ENCODE measurements at regions not wholly inside any gene's neighbourhood (a gene's known extent, or its start where the extent isn't known, plus 50 kb on each side); places are given as distances from the start of the nearest gene placed in this dataset.

- no peaks in the 10 kb centered on the region for H4K20me1 ChIP-seq (ENCODE audit: insufficient read depth)
These were observed 205.3 kb upstream of the GEMIN8 start for GRCh38 chrX:14235004-14235403.

GRCh38 chrX:14232688-14233087, 203.0 kb upstream of the GEMIN8 start:
- H3K4me3 ChIP-seq (ENCODE audit: low read length), result no peak overlapping the region
- H3K9me2 ChIP-seq (ENCODE audit: insufficient read depth, low read length), result no peaks in the 10 kb centered on the region
- H3K9me3 ChIP-seq (ENCODE audit: low read length), result no peaks in the 10 kb centered on the region
- no peaks in the 10 kb centered on the region for H4K20me1 ChIP-seq (ENCODE audit: insufficient read depth)
- no peak overlapping the region for H3K27ac ChIP-seq (ENCODE audit: low read length)
- no peaks in the 10 kb centered on the region for H3F3A ChIP-seq (ENCODE audit: insufficient read depth, low read length, poor library complexity, severe bottlenecking)
- H3K79me2 ChIP-seq (replicated peaks; ENCODE audit: insufficient read depth, low read length), result no peaks in the 10 kb centered on the region
- H3K36me3 ChIP-seq (ENCODE audit: insufficient read depth, low read length), result no peaks in the 10 kb centered on the region
- H3K9ac ChIP-seq (ENCODE audit: low read length), result no peak overlapping the region
- H3K4me2 ChIP-seq (ENCODE audit: low read length), result no peak overlapping the region
- no peak for TF ChIP-seq CTCF (IDR thresholded peaks at IDR 0.05; ENCODE audit: poor library complexity, severe bottlenecking)
- no peak overlapping the region for H2AFZ ChIP-seq (ENCODE audit: low read depth, low read length)
- no peaks in the 10 kb centered on the region for H3K27me3 ChIP-seq (ENCODE audit: insufficient read depth, low read depth, low read length)

More at GRCh38 chrX:14235004-14235403, 205.3 kb upstream of the GEMIN8 start:
- no peak overlapping the region for H3K27ac ChIP-seq (ENCODE audit: low read length)
- H3K9me3 ChIP-seq (ENCODE audit: low read length), result no peaks in the 10 kb centered on the region
- H3K27me3 ChIP-seq (ENCODE audit: insufficient read depth, low read depth, low read length), result no peaks in the 10 kb centered on the region
- H2AFZ ChIP-seq (ENCODE audit: low read depth, low read length), result no peak overlapping the region
- H3K9me2 ChIP-seq (ENCODE audit: insufficient read depth, low read length), result no peaks in the 10 kb centered on the region
- no peaks in the 10 kb centered on the region for H3F3A ChIP-seq (ENCODE audit: insufficient read depth, low read length, poor library complexity, severe bottlenecking)
- H3K79me2 ChIP-seq (replicated peaks; ENCODE audit: insufficient read depth, low read length), result no peaks in the 10 kb centered on the region
- no peak overlapping the region for H3K4me3 ChIP-seq (ENCODE audit: low read length)
- H3K36me3 ChIP-seq (ENCODE audit: insufficient read depth, low read length), result no peaks in the 10 kb centered on the region
- no peak overlapping the region for H3K9ac ChIP-seq (ENCODE audit: low read length)
- no peak overlapping the region for H3K4me2 ChIP-seq (ENCODE audit: low read length)
- TF ChIP-seq RAD21 (conservative IDR thresholded peaks at IDR 0.05) (no peak), REST (IDR thresholded peaks at IDR 0.05; ENCODE audit: borderline replicate concordance) (no peak), TAF1 (IDR thresholded peaks at IDR 0.05; ENCODE audit: low read depth) (no peak), MXI1 (conservative IDR thresholded peaks at IDR 0.05; ENCODE audit: poor library complexity, severe bottlenecking) (no peak), EZH2 (IDR thresholded peaks at IDR 0.05; ENCODE audit: borderline replicate concordance, insufficient read depth, low read length, poor library complexity, severe bottlenecking) (no peak), CTCF (IDR thresholded peaks at IDR 0.05; ENCODE audit: poor library complexity, severe bottlenecking) (no peak), POLR2AphosphoS5 (IDR thresholded peaks at IDR 0.05) (no peak), EP300 (conservative IDR thresholded peaks at IDR 0.05; ENCODE audit: poor library complexity, severe bottlenecking) (no peak), SMC3 (conservative IDR thresholded peaks at IDR 0.05; ENCODE audit: poor library complexity) (no peak)
